ENCODE measurements at regions not wholly inside any gene's neighbourhood (a gene's known extent, or its start where the extent isn't known, plus 50 kb on each side); places are given as distances from the start of the nearest gene placed in this dataset.

DNA sequence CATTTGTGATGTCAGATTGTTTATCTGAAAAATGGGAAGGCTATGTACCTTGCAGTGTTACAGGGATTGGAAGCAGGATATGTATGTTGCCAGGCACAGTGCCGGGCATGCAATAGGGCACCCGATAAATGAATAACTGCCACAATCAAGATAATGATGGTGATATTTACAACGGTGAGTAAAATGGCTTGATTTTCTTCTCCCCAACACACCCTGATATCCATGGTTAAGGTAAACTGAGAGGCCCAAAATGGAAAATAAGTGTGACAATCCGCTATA, 108.3 kb downstream of the CYP26A1 start:
- TF ChIP-seq, protein P1, sequence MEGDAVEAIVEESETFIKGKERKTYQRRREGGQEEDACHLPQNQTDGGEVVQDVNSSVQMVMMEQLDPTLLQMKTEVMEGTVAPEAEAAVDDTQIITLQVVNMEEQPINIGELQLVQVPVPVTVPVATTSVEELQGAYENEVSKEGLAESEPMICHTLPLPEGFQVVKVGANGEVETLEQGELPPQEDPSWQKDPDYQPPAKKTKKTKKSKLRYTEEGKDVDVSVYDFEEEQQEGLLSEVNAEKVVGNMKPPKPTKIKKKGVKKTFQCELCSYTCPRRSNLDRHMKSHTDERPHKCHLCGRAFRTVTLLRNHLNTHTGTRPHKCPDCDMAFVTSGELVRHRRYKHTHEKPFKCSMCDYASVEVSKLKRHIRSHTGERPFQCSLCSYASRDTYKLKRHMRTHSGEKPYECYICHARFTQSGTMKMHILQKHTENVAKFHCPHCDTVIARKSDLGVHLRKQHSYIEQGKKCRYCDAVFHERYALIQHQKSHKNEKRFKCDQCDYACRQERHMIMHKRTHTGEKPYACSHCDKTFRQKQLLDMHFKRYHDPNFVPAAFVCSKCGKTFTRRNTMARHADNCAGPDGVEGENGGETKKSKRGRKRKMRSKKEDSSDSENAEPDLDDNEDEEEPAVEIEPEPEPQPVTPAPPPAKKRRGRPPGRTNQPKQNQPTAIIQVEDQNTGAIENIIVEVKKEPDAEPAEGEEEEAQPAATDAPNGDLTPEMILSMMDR (conservative IDR thresholded peaks at IDR 0.05 in 1 of 2, IDR thresholded peaks at IDR 0.05 in 1 of 2; ENCODE audit: low read depth in 1 of 2, low read length in 2 of 2), result no peak
- no peak for TF ChIP-seq EZH2 (IDR thresholded peaks at IDR 0.05; ENCODE audit: low read length, missing control alignments)
